Nephron progenitor cell (in vitro differentiated cells): ENCODE measurements at regions not wholly inside any gene's neighbourhood (a gene's known extent, or its start where the extent isn't known, plus 50 kb on each side); places are given as distances from the start of the nearest gene placed in this dataset.

Source experiments
- DNase-seq: peaks from one replicate; pipeline ENCODE4 v3.0.0; 2021
- H3K27ac Mint-ChIP-seq: 2 replicates; pipeline ENCODE4 v1.8.0; 2021; ENCODE audit warnings: mild to moderate bottlenecking, moderate library complexity, mixed read lengths
- H3K27me3 Mint-ChIP-seq: 2 replicates; pipeline ENCODE4 v1.8.0; 2021; ENCODE audit warnings: mild to moderate bottlenecking, low read depth, mixed read lengths; ENCODE audit not compliant: poor library complexity
- H3K36me3 Mint-ChIP-seq: 2 replicates; pipeline ENCODE4 v1.8.0; 2021; ENCODE audit warnings: low read depth, mixed read lengths
- H3K4me1 Mint-ChIP-seq: 2 replicates; pipeline ENCODE4 v1.8.0; 2021; ENCODE audit warnings: mixed read lengths
- H3K4me3 Mint-ChIP-seq: 2 replicates; pipeline ENCODE4 v1.8.0; 2021; ENCODE audit warnings: mild to moderate bottlenecking, moderate library complexity, mixed read lengths
- H3K9me3 Mint-ChIP-seq: 2 replicates; pipeline ENCODE4 v1.8.0; 2021; ENCODE audit warnings: mild to moderate bottlenecking, moderate library complexity, mixed read lengths
- CTCF ChIP-seq: fragments of 200-600 bp; sonication (generic); IDR thresholded peaks from 2 replicates; pipeline ENCODE4 v1.5.0; 2021; ENCODE audit warnings: antibody characterized with exemption

DNA sequence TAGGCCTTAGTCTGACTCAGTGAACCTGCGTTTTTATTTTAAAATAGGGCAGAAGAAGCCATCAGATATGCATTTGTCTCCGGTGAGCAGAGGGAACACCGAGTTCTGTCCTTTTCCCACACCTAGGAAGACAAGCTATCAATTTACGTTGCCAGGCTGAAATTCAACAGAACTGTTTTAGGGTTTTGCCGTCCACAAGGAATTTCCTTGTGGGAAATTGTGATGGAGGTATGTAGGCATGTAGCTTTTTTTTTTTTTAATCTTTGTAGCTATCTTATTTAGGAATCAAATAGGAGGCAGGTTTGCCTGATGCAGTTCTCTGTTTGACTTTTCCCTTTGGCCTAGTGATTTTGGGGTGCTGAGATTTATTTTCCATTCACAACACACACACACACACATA, 62.0 kb upstream of the ASAP2 start:
- DNase-seq: no peak
- H3K4me3 Mint-ChIP-seq: no peak overlapping the region
- H3K27ac Mint-ChIP-seq: no peak overlapping the region
- H3K9me3 Mint-ChIP-seq: no peaks in the 10 kb centered on the region
- no peaks in the 10 kb centered on the region for H3K36me3 Mint-ChIP-seq
- peaks cover 52% of the 10 kb centered on the region for H3K4me1 Mint-ChIP-seq
- no peak for TF ChIP-seq CTCF
- H3K27me3 Mint-ChIP-seq: peaks cover 31% of the 10 kb centered on the region

- Mint-ChIP-seq H3K36me3 (no peaks in the 10 kb centered on the region), H3K27me3 (peaks cover 31% of the 10 kb centered on the region), H3K4me1 (peaks cover 55% of the 10 kb centered on the region), H3K27ac (no peak overlapping the region), H3K4me3 (no peak overlapping the region), H3K9me3 (no peaks in the 10 kb centered on the region)
- no peak for TF ChIP-seq CTCF
- DNase-seq: no peak
These were observed 62.6 kb upstream of the ASAP2 start for GRCh38 chr2:9144046-9144445.

GRCh38 chr2:9143264-9143815, 63.3 kb upstream of the ASAP2 start:
- Mint-ChIP-seq H3K4me3 (peak overlapping the region; percentile 67), H3K36me3 (no peaks in the 10 kb centered on the region), H3K27me3 (peaks cover 31% of the 10 kb centered on the region), H3K9me3 (no peaks in the 10 kb centered on the region), H3K4me1 (peaks cover 62% of the 10 kb centered on the region), H3K27ac (no peak overlapping the region)
- DNase-seq: no peak
- no peak for TF ChIP-seq CTCF

- DNase-seq: peak; percentile 94
- Mint-ChIP-seq H3K4me3 (peak overlapping the region; percentile 67), H3K36me3 (no peaks in the 10 kb centered on the region), H3K4me1 (peaks cover 61% of the 10 kb centered on the region), H3K9me3 (no peaks in the 10 kb centered on the region), H3K27me3 (peaks cover 28% of the 10 kb centered on the region), H3K27ac (no peak overlapping the region)
- TF ChIP-seq CTCF: peak; percentile 99
These were observed 63.9 kb upstream of the ASAP2 start for GRCh38 chr2:9142551-9143263.

- Mint-ChIP-seq H3K27ac (no peak overlapping the region), H3K4me3 (no peak overlapping the region), H3K36me3 (no peaks in the 10 kb centered on the region), H3K27me3 (peaks cover 27% of the 10 kb centered on the region), H3K9me3 (no peaks in the 10 kb centered on the region), H3K4me1 (peaks cover 54% of the 10 kb centered on the region)
- no peak for TF ChIP-seq CTCF
- DNase-seq: no peak
These were observed 64.7 kb upstream of the ASAP2 start for GRCh38 chr2:9141706-9142460.
